GM13977 (cell line): ENCODE measurements at regions not wholly inside any gene's neighbourhood (a gene's known extent, or its start where the extent isn't known, plus 50 kb on each side); places are given as distances from the start of the nearest gene placed in this dataset.
A peak's percentile ranks its signal among the peaks of the same experiment; 100 is the strongest.

Experiments
- DNase-seq: peaks from one replicate; pipeline ENCODE4 v3.0.0; 2012; ENCODE audit warnings: low spot score
- CTCF ChIP-seq: IDR thresholded peaks from 2 replicates; pipeline ENCODE4 v1.5.1; 2012; ENCODE audit warnings: mild to moderate bottlenecking, control low read depth; ENCODE audit not compliant: insufficient read depth; ENCODE audit errors: extremely low read depth, missing control alignments
- in situ Hi-C: fragments of 300-500 bp; cut with MboI; formaldehyde crosslinking; loops from one replicate; pipeline ENCODE4 v1.12.0; 2022; ENCODE audit warnings: low sequenced_read_pairs, low pct_unique_long_range_greater_than_20kb, mixed read lengths, inconsistent platforms; ENCODE audit not compliant: unreplicated experiment

GRCh38 chr18:43650426-43650825, 373.1 kb upstream of the SYT4 start:
- in situ Hi-C loops, result no loop called here
- DNase-seq, result no peak
- TF ChIP-seq CTCF, result no peak

GRCh38 chr18:43651057-43651456, 373.8 kb upstream of the SYT4 start:
- no peak for DNase-seq
- TF ChIP-seq CTCF, result no peak
- in situ Hi-C loops, result no loop called here

GRCh38 chr18:43656547-43656946, 379.3 kb upstream of the SYT4 start:
- in situ Hi-C loops, result no loop called here
- DNase-seq, result no peak
- no peak for TF ChIP-seq CTCF

- DNase-seq, result no peak
- in situ Hi-C loops, result no loop called here
Measured at GRCh38 chr18:43661570-43661969, 384.3 kb upstream of the SYT4 start.

GRCh38 chr18:43662657-43663056, 385.4 kb upstream of the SYT4 start:
- TF ChIP-seq CTCF, result no peak
- no peak for DNase-seq
- in situ Hi-C loops, result no loop called here

More at GRCh38 chr18:43661570-43661969, 384.3 kb upstream of the SYT4 start:
- peak; percentile 35 for TF ChIP-seq CTCF

GRCh38 chr18:43663159-43663558, 385.9 kb upstream of the SYT4 start:
- DNase-seq, result no peak
- no peak for TF ChIP-seq CTCF
- in situ Hi-C loops, result no loop called here

GRCh38 chr18:43664487-43665008, 387.3 kb upstream of the SYT4 start:
- TF ChIP-seq CTCF, result no peak
- DNase-seq, result no peak
- in situ Hi-C loops, result no loop called here
